ENCODE measurements at regions not wholly inside any gene's neighbourhood (a gene's known extent, or its start where the extent isn't known, plus 50 kb on each side); places are given as distances from the start of the nearest gene placed in this dataset.

- TF ChIP-seq CTCF (conservative IDR thresholded peaks at IDR 0.05): no peak
- TF ChIP-seq EZH2 (IDR thresholded peaks at IDR 0.05; ENCODE audit: low read depth): no peak
Measured at GRCh38 chr13:85737952-85738351, 61.3 kb downstream of the SLITRK6 start.

All from PC-9 (cell line).